ENCODE measurements at regions not wholly inside any gene's neighbourhood (a gene's known extent, or its start where the extent isn't known, plus 50 kb on each side); places are given as distances from the start of the nearest gene placed in this dataset.

- no peak overlapping the region for H3K27ac ChIP-seq
- no peak for TF ChIP-seq CTCF (conservative IDR thresholded peaks at IDR 0.05)
Measured at GRCh38 chr2:234606896-234607295, 110.0 kb upstream of the ARL4C start.

DNA sequence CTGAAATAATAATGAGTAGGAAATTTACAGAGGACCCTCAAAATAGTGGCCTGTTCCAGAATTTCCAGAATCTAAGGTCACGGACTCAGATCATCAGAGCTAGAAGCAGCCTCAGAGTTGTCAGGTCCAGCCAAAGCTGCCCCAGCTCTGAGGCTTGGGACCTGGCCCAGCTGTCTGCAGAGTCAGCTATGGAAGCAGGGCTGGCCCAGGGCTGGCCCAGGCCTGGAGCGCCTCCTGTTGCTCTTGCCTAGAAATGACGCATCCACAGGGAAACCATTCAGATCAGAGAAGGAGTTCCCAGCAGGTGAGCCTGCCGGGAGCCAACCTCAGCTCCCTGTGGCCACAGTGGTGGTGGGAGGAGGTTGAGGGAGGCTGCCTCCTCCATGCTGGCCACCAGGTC lies 106.7 kb upstream of the ARL4C start:
- TF ChIP-seq CTCF (conservative IDR thresholded peaks at IDR 0.05), result no peak
- H3K27ac ChIP-seq, result no peak overlapping the region

DNA sequence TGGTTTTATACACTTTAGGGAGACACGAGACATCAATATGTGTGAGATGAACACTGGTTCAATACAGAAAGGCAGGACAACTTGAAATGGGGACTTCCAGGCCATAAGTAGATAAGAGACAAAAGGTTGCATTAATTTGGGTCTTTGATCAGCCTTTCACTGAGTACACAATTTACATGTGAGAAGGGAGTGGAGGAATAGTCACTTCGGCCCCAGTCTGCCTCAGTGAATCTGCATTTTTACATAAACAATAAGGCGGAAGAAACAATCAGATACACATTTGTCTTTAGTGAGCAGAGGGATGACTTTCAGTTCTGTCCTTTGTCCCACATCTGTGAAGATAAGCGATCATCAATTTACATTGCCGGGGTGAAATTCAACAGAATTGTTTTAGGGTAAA lies 104.3 kb upstream of the ARL4C start:
- TF ChIP-seq CTCF (conservative IDR thresholded peaks at IDR 0.05), result no peak
- H3K27ac ChIP-seq, result no peak overlapping the region

- TF ChIP-seq CTCF (conservative IDR thresholded peaks at IDR 0.05), result no peak
- no peak overlapping the region for H3K27ac ChIP-seq
Measured at GRCh38 chr2:234597576-234597861, 100.6 kb upstream of the ARL4C start.

DNA sequence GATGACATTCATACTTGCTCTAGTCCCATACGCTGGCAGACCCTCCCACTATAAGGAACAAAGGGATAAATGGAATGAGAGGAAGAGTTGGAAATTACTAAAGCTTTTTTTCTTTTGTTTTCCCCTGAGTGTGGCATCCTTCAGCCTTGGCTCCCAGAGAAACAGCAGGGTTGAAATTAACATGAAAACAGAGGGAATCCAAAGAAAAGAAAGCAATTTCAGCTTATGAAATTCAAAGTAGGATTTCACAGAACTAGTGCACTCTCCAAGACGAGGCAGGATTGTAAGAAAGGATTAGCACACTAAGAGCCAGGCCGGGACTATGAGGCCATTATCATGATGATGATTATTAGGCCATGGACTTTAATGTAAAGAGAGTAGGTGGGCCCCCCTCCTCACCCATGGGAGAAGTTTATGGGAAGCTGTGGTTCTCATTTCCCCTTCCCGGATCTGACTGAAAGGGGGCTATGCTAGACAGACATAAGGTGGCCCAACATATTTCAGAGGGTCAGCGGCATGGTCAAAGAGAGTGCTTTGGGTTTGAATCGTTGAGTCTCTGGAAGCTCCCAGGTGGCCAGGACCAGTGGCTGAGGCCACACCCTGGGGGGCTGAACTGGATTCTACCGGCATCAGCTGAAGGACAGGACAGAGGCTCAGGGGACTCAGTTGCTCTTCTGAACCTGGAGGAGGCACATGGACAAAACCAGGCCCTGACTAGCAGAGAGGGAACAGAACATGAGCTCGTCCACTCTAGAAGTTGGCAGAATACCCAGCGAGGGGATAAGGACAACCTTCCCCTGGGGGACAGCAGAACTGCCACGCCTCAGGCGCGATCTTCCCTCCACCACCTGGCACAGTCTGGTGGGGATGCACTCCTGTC lies 100.1 kb upstream of the ARL4C start:
- H3K27ac ChIP-seq, result no peak overlapping the region
- TF ChIP-seq CTCF (conservative IDR thresholded peaks at IDR 0.05), result no peak

- TF ChIP-seq CTCF (conservative IDR thresholded peaks at IDR 0.05), result no peak
- H3K27ac ChIP-seq, result no peak overlapping the region
Measured at GRCh38 chr2:234595829-234596228, 98.9 kb upstream of the ARL4C start.

- no peak overlapping the region for H3K27ac ChIP-seq
- no peak for TF ChIP-seq CTCF (conservative IDR thresholded peaks at IDR 0.05)
Measured at GRCh38 chr2:234594715-234595114, 97.8 kb upstream of the ARL4C start.

Measured in VCaP (cell line).